ENCODE measurements at regions not wholly inside any gene's neighbourhood (a gene's known extent, or its start where the extent isn't known, plus 50 kb on each side); places are given as distances from the start of the nearest gene placed in this dataset.

DNA sequence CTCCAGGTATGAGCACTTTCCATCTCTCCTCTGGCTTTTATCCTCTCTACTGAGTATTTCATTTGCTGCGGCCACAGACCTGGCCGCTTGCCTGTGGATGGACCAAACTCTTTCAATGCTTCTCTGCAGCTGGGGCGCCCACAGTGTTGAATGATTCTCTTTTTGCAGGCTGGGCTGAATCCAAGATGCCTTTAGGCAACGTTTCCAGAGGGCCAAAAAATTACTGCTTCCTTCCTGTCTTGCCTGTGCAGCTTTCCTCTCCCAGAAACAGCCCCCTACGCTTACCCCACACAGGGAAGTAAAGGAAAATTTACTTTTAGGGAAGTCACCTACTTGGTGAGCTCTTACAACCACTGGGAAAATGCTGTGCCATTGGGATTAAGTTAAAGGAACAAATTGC lies 55.6 kb upstream of the JDP2 start:
- no peak for DNase-seq

DNA sequence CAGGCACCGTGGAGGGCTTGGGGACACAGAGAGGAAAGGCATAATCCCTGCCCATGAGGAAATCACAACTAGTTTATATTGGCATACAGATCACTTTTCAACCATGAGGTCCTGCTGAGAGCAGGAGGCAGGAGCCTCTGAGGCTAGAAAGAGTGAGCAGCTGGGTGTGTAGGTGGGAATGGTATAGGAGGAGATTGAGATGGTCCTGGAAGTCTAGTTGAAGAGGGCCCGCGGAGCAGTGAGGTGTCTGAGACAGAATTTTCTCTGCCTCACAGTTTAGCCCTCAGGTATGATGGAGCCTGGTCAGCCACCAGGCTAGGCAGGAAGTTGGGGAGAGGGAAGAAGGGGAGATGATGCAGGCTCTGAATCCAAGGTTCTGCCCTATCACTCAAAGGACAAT lies 54.7 kb upstream of the JDP2 start:
- no peak for DNase-seq

GRCh38 chr14:75373616-75374015 lies 54.2 kb upstream of the JDP2 start:
- no peak for DNase-seq

GRCh38 chr14:75374911-75375310 lies 52.9 kb upstream of the JDP2 start:
- no peak for DNase-seq

DNA sequence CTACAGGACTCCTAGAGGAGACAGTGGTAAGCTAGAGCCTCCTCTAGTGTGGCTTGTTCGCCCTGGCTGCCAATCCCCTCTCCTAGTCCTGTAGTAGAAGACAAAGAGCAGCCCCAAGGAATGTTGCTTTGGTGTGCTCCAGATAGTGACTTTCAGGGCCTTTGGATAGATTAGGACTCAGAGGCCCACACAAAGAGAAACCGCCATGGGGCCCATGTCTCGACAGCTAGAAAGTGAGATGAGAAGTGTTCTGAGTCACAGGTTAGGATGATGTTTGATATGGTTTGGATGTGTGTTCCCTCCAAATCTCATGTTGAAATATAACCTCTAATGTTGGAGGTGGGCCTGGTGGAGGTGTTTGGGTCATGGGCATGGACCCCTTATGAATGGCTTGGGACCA lies 51.8 kb upstream of the JDP2 start:
- DNase-seq = no peak

Data from SHP77 treated with DMSO at 0.1 percent for 48 hours (cell line).